ENCODE measurements at regions not wholly inside any gene's neighbourhood (a gene's known extent, or its start where the extent isn't known, plus 50 kb on each side); places are given as distances from the start of the nearest gene placed in this dataset.

DNA sequence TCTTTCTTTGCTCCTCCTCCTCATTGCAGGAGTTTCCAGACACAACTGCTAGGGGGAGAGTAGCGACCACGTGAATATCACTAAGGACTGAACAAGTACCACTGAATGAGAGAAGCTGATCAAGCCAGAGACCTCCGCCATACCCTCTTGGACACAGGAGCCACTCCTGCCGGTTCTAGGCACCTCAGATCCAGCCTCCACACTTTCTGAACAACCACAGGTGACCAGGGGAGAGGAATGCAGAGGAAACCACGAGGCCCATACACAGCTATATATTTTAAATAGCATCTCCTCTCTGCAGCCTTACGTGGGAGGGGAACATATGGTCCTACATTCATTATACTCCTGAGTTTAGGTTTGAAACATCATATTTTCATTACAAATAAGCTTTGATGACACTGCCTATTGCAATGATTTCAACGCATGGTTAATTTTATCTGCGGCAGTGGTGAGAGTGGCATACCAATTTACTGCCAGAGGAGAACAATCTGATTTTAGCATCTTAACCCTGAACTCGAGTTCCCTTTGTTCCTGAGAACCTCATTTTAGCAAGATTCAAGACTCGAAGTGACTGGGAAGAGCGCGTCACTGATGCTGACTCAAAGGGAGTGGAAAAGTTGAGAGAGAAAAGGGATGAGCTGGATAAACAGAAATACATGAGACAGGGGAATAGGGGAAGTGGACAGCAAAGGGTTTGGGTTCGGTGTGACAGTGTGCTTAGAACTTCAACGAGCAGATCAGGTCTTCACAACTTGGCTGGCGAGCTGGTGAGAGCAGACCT, 231.7 kb upstream of the PPARGC1A start:
- TF ChIP-seq, protein P1, sequence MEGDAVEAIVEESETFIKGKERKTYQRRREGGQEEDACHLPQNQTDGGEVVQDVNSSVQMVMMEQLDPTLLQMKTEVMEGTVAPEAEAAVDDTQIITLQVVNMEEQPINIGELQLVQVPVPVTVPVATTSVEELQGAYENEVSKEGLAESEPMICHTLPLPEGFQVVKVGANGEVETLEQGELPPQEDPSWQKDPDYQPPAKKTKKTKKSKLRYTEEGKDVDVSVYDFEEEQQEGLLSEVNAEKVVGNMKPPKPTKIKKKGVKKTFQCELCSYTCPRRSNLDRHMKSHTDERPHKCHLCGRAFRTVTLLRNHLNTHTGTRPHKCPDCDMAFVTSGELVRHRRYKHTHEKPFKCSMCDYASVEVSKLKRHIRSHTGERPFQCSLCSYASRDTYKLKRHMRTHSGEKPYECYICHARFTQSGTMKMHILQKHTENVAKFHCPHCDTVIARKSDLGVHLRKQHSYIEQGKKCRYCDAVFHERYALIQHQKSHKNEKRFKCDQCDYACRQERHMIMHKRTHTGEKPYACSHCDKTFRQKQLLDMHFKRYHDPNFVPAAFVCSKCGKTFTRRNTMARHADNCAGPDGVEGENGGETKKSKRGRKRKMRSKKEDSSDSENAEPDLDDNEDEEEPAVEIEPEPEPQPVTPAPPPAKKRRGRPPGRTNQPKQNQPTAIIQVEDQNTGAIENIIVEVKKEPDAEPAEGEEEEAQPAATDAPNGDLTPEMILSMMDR (IDR thresholded peaks at IDR 0.05), result no peak
- no peak for TF ChIP-seq RCOR1 (IDR thresholded peaks at IDR 0.05; ENCODE audit: low read depth, low read length)
- TF ChIP-seq POLR2A (IDR thresholded peaks at IDR 0.05; ENCODE audit: low read length), result no peak
- TF ChIP-seq CHD4 (IDR thresholded peaks at IDR 0.05; ENCODE audit: borderline replicate concordance), result no peak
- TF ChIP-seq, protein P2, sequence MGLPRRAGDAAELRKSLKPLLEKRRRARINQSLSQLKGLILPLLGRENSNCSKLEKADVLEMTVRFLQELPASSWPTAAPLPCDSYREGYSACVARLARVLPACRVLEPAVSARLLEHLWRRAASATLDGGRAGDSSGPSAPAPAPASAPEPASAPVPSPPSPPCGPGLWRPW (IDR thresholded peaks at IDR 0.05), result no peak
- TF ChIP-seq SMC3 (IDR thresholded peaks at IDR 0.05), result no peak

All from A549 (cell line).